Mammary epithelial cell (primary cell): ENCODE measurements at regions not wholly inside any gene's neighbourhood (a gene's known extent, or its start where the extent isn't known, plus 50 kb on each side); places are given as distances from the start of the nearest gene placed in this dataset.

Source experiments
- CTCF ChIP-seq, 2 donors: IDR thresholded peaks in 1 of 2; conservative IDR thresholded peaks in 1 of 2; 2 replicates each; pipeline ENCODE4 v1.5.1; 2011 to 2012; ENCODE audit warnings: inconsistent platforms in 2 of 2, low read length in 2 of 2, mild to moderate bottlenecking in 2 of 2, control low read depth in 1 of 2, low read depth in 1 of 2; ENCODE audit not compliant: insufficient read depth in 1 of 2; ENCODE audit errors: extremely low read depth in 1 of 2
- EZH2 ChIP-seq: IDR thresholded peaks from 2 replicates; pipeline ENCODE4 v1.6.1; 2012; ENCODE audit warnings: low read length, inconsistent platforms, borderline replicate concordance

GRCh38 chr2:211225784-211226183, 669.4 kb downstream of the CPS1 start:
- TF ChIP-seq CTCF (conservative IDR thresholded peaks at IDR 0.05 in 1 of 2, IDR thresholded peaks at IDR 0.05 in 1 of 2; ENCODE audit: extremely low read depth in 1 of 2, insufficient read depth in 1 of 2, low read depth in 1 of 2, low read length in 2 of 2) (no peak), EZH2 (no peak)
